NCI-H1436 treated with DMSO at 0.1 percent for 48 hours (cell line): ENCODE measurements at regions not wholly inside any gene's neighbourhood (a gene's known extent, or its start where the extent isn't known, plus 50 kb on each side); places are given as distances from the start of the nearest gene placed in this dataset.

Experiments used
- DNase-seq: peaks from one replicate; lab custom pipeline; 2025; lab: John Stamatoyannopoulos, UW

DNA sequence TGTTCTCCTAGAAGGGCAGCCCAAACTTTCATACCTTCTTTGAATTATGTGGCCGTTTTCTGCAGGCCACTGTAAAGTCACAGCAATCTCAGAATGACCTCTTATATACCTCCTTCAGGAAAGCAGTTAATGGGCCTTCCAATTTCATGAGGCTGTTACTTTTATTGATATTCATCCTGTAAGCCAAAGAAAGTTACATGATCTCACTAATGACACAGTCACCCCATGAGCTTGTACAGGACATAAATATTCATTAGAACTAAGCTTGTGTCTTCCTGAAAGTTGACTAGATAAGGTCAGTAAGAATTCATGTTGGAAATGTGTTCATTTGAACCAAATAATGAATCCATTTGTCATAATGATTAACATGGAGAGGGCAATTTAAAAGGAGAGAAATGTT, 283.1 kb upstream of the NWD2 start:
- no peak for DNase-seq

DNA sequence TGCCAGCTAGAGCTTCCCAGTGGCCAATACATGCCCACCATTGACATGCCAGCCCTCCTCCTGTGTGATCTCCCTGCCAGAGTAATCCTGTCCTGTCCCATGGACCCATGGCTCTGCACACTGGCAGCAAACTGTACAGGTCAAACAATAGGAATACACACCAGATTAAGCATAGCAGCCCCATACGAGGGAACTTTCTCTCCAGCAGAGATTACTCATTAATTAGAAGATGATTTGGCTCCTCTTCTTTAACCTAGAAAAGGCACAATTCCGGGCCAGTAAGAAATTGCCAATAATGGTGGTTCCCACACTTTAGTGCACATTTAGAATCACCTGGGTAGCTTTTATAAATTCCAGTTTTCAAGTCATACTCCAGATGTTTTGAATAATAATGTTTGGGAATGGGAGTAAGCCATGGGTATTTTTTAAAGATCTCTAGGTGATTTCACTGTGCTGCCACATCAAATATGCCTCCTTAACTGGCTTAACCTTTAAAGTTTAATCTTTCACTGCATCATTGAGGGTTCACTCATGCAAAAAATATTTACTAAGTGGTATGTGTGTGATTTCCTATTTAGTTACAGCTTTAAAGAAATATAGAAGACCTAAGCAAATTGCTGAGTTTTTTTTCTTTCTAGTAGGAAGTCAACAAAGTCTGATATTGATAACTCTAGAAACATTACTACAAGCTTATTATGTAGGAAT, 277.6 kb upstream of the NWD2 start:
- DNase-seq = no peak

DNA sequence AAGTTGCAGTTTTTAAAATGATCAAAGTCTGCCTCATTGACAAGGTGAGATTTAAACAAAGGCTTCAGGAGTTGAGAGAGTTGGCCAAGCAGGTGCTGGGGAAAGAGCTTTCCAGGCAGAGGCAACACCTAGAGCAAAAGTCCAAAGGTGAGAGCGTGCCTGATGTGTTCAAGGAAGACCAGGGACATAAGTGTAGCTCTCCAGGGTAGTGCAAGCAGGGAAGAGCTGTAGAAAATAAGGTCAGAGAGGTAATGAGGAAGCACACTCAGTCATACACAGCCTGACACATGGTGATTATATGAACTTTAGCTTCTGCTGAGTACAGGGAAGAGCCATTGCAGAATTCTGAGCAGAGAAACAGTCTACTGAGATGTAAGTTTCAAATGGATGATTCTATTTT, 265.0 kb upstream of the NWD2 start:
- DNase-seq = no peak

DNA sequence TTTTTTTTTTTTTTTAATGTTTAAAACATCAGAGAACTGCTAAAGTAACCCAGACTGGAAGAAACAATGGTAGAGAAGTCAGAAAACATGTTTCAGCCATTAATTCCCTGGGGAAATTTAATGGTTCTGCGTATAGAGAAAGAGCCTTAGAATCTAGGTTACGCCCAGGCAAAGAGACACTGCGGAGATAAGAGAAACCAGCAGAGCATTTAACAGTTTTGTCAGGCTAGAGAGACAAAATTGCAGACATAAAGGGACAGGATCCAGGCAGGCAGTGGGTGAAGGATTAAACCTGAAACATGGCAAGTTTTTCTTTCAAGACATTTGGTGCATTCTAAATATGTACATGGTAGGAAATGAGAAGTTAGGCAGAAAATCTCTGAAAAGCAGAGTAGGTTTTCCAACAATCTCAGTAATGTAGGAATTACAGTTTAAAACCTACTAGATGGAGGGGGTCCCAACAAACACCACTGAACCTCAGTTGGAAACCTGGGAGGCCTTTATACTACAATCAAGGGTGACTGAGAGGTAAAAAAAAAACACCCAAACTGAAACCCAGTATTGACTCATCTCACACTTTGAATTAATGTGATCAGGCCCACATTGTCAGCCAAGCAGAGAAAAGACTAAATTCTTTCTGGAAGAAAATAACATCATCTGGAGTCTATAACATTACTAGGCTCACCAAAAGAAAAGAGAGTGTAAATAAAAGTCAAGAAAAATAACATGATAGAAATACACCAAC, 254.2 kb upstream of the NWD2 start:
- no peak for DNase-seq

DNA sequence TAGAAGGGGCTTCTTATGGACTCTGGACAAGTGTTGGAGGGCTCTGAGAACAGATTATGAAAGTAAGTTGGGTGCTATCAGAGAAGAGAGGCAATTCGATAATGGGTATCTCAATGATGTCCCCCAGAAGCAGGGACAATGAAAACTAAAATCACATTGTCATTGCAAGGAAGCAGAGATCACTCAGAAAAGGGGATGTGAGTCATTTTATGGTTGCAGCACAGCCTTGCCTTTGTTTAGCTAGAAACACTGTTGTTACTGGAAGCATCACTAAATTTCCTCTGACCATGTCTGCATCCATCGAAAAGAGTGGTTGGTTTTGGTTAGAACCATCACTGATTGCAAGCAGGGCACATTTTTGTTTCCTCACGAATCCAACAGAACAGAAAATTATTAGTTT, 246.8 kb upstream of the NWD2 start:
- DNase-seq = no peak

DNA sequence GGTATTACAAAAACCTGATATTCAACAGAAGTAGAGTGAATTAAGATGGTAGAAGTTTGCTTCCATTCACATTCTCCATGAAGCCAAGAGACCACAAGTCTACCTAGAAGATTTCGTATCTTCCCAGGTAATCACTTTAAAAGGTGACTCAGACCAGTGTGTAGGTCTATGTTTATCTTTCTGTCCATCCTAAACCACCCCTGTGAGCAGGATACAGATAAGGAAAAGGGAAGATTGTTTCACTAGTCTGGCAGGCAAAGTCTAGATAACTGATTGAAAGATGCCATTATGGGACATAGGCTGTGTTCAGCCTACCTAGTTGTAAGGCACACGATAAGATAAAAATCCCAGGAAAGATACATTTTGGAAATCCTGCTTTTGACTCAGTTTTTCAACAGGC, 244.3 kb upstream of the NWD2 start:
- no peak for DNase-seq

DNA sequence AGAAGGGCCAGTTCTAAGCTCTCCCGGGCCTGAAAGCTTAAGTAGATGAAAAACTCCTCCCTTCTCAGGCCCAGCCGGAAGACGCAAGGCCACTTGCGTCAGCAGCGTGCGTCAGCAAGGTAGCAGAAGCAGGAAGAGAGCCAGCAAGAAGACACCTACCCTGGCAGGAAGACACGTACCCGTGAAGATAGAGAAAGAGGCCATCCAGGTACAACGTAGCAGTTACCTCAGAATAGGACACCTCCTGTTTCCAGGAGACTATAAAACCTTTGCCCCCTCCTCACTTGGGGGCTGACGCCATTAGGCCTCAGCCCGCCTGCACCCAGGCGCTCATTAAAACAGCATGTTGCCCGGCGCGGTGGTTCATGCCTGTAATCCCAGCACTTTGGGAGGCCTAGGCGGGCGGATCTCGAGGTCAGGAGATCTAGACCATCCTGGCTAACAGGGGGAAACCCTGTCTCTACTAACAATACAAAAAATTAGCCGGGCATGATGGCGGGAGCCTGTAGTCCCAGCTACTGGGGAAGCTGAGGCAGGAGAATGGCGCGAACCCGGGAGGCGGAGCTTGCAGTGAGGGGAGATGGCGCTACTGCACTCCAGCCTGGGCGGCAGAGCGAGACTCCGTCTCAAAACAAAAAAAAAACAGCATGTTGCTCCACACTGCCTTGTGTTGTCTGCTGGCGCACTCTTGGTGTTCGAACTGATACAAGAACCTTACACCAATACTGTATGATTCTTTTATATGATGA, 242.7 kb upstream of the NWD2 start:
- DNase-seq = no peak

DNA sequence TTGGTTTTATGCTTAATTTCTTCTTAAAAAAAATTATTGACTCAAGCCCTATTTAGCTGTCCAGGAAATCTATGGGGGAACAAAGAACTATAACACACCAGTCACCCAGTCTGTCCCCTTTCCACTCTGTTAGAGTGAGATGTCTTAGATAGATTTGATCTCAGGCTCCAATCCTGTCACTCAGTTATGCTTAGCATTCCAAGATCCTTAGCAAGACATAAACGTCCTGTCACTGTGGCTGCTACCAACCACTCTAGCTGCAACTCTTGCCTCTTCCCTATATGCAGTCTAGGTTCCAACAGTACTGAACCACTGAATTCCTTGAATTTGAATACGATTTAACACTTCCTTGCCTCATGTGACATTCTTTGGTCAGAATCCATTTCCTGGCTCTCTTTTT, 241.9 kb upstream of the NWD2 start:
- DNase-seq = no peak

DNA sequence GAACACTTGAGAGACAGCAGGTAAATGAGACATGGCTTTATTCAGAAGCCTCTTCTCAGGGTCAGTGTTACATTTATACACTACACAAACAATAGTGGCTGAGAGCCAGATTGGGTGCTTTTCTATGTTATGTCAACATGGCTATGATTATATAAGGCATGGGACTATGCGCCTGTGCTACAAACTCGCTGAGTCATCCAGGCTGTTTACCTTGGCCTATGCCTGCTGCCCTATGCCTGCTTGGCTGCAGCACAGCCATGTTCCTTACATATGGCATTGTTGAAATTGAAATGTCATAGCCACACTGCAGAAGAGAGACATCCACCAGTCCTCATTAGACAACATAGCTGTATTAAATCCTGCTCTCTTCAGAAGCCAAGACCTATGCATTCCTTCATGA, 236.3 kb upstream of the NWD2 start:
- no peak for DNase-seq

DNA sequence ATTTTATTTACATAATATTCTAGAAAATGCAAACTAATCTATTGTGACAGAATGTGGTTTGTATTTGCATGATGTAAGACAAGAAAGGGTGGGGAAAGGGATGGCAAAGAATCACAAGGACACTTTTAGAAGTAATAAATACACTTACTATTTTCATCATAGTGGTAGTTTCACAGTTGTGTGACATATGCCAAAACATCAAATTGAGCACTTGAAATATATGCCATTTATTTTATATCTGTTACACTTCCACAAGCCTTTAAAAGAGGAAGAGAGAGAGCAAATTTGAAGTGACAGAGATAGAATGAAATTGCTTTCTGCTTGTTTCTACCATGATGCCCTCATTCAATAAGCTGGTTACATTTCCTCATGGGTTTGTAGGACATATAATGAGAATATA, 230.0 kb upstream of the NWD2 start:
- DNase-seq = no peak

DNA sequence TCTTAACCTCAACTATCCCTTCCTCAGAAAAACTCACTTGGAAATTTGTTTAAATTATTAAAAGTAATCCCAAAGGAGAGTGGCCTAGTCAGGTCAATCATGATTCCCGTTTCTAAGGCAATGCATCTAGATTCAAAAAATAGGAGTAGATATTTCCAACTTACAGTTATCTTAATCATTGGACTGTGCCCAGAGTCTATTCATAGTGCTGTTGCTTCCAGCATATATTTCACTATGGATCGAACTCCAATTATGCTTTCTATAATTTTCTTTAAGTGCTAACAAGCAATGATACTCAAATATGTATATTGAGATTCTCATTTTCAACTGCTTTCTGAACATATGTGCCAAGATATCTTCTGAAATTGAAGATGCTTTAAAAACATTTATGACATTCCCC, 229.2 kb upstream of the NWD2 start:
- DNase-seq = no peak

DNA sequence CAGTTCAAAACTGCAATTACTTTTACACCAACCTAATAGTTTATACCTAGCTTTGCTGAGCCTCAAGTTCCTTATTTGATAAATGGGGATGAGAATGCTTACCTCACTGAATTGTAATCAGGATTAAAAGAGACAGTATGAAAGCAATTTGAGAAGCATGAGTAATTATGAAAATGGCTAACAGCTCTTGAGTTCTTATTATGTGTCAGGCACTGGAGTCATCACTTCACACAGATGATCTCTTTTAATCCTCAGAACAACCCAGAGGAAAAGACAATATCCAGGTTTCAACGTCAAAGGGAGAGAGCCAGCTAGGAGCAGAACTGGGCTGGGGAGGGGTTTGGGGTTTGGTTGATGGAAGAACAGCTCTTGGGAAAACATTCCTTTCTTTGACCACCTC, 221.0 kb upstream of the NWD2 start:
- no peak for DNase-seq

DNA sequence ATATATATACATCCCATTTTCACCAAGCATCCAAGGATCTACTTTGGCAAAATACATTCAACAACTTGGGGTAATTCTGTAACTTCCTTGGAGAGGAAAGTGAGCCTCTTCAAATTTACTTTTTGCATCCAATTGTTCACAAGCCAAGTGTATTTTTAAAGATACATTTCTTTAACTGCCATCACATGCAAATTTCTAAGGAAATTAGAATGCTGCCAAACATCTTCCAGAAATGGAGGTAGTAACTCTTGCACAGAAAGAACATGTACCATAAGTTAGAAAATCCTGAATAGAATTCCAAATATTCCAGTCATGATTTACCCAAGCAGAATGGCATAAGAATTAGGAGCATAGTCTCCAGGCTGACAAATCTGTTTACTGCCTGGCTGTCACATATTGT, 220.5 kb upstream of the NWD2 start:
- DNase-seq = no peak

DNA sequence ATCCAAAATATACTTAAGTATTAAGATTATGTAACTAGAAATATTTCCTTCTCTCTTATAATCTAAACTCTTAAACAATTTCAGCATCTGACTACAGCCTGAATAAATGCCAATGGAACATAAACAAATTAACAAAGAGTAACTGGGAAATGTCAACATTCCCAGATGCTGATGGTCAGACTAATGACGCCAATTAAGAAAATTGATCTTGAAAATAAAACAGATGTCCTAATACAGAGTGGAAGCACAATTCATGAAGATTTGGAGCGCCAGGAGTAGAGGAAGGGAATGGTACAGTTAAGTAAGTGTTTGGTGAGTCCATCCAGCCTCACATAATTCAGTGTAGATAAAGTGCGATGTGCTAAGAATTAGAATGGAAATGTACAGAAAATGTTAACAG, 203.7 kb upstream of the NWD2 start:
- no peak for DNase-seq

DNA sequence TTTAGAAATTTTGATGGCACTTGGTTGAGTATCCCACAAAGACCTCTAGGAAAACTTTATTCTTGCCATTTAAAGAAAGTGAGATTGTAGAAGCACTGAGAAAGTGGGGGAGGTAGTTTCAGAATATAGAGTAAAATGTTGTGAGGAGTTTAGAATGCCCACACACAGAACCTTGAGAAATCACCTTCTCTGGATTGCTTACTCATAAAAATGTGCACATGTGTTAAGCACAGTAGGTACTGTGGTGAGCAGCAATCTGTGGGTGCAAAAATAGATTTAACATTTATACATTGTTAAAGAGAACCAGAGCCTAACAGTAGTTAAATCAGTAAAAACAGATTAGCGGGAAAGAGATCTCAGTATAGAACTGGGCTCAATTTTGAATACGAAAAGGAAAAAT, 201.2 kb upstream of the NWD2 start:
- DNase-seq = no peak

DNA sequence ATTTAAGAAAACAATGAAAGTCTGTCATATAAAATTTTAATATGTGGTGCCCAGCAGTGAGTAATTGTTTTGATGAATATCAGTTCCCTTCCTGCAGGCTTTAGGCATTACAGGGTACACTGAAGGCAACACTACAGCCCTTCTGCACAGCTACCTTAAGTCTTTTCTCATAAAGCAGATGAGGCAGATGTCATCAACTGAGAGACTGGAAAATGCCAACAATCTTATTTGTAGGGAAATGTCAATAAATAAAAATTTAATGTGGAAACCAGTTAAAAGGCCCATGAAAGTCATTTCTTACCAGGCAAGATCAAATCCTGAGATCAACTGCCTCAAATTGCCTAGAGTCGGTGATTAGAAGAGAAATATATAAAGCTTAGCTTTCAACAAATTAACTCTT, 193.4 kb upstream of the NWD2 start:
- DNase-seq = no peak

DNA sequence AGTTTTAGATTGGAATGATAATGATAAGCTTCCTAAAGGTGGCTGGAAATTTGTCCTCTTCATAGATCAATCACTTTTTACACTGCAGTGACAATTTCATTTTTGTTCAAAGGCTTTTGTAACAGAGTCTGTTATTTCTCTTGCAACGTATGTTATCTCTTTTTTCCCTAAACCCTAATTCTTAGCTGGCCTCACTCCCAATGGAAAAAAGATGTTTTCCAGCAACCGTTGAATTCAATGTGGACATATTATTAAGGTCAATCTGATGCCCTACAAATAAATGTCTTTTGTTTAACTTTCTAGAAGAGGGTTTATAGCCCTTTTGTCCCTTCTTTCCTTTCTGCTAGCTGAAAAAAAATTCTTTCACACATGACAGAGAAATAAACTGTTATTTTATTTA, 192.7 kb upstream of the NWD2 start:
- DNase-seq = no peak

DNA sequence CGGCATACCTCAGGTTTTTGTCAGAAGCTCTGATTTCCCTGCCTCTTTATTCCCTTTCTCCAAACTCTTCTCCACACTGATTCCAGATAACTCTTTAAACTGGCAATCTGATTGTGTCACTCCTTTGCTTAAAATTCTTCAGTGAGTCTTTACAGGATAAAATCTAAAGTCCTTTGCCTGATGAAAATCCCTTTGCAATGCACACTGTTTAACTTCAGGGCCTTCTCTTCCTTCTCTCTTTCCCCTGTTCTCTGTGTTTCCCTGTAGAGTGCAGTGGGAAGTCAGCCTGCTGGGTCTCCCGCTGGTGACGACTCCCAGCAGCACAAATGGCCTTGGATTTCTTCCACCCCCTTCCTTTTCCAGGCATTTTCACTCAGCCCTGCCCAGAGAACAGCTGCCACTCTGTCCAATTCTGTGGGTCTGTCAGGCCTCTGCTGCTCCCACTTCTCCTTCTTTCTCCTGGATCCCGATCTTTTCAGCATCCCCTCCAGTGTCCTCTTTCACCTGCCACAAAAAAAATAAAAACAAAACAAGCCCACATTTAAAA, 189.9 kb upstream of the NWD2 start:
- no peak for DNase-seq

DNA sequence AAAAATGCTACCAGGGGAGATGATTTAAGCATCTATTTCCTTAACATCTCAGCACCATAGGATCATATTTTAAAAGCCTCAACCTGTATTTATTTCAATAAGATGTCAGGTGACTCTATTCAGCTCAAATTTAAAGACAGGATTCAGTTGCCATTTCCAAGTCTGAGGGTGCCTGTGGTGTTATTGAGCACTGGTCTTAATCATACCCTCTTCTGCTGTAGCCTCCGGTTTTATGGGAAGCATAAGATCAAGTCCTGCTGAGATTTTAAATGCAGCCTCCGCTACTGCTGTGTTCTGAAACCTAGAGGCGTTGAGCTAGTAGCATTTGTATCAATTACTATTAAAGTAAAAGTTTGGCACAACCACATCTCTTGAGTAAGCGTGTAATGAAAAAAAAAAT, 185.7 kb upstream of the NWD2 start:
- no peak for DNase-seq

DNA sequence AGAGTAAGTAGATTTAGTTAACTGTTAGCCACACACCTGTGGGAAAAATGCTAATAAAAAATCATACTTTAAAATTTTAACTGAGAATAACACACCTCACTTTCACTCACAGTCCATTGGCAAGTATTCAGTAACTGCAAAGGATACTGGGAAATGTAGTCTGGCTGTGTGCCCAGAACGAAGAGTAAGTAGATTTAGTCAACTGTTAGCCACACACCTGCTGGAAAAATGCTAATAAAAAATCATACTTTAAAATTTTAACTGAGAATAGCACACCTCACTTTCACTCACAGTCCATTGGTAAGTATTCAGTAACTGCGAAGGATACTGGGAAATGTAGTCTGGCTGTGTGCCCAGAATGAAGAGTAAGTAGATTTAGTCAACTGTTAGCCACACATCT, 178.4 kb upstream of the NWD2 start:
- DNase-seq = no peak

DNA sequence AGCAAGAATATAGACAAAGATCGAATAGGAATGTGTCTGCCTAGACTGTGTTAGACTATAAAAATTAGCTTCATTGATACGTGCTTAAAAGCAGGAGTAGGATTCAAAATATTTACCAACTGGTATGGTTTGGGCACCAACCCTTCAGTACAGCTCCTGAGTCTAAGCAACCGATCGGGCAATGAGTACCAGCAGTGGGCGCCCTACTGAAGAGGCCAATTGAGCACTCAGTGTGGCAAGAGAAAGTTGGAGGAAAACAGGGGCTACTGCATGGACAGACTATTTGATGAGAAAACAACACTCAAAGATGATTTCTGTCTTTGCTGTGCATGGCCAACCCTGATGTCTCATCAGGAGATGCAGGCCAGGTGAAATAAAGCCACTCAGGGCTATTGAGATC, 176.0 kb upstream of the NWD2 start:
- no peak for DNase-seq

DNA sequence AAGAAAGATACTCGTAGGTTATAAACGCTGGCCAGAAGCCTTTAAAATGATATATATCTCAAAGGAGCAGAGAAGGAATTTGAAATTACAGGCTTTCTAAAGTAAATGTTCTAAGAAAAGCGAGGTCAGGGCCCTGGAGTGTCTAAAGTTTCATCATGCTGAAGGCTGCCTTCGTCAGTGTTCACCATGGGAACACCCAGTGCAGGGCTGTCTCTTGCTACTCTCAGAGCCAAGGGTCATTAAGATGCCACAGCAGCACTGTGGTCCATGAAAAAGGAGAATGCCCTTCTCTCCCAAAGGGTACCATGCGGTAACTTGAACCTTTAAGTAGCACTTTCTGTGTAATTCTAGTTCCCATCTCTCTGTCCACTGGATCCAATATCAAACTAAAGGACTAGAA, 174.5 kb upstream of the NWD2 start:
- no peak for DNase-seq

DNA sequence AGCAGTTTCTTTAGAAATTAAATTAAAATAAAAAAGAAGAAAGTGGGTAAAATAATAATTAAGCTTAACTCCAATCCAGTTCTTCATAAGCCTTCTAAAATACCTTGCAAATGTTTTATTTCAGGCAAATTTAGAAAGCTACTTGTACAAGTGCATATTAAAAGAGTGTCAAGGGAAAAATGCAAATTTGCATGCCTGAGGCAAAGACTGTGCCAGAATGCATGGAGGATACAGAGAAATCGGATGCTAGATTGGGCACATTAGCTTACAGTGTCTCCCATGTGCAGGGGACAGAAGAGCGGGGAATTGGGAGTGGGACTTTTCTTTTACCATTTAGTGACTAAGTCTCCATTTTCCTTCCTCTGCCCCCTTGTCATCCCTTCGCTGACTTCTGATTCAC, 173.0 kb upstream of the NWD2 start:
- no peak for DNase-seq
